Keratinocyte (primary cell): ENCODE measurements at regions not wholly inside any gene's neighbourhood (a gene's known extent, or its start where the extent isn't known, plus 50 kb on each side); places are given as distances from the start of the nearest gene placed in this dataset.

Source experiments
- EZH2 ChIP-seq: IDR thresholded peaks from one replicate; pipeline ENCODE4 v1.6.1; 2012; ENCODE audit warnings: inconsistent platforms, mild to moderate bottlenecking, low read length, moderate library complexity
- TF ChIP-seq, protein P1 (sequence below), 3 experiments: IDR thresholded peaks in 1 of 3; conservative IDR thresholded peaks in 1 of 3; optimal IDR thresholded peaks in 1 of 3; 2 replicates in 2 of 3; 3 replicates in 1 of 3; pipeline versions ENCODE3 to v1.5.1; 2011; ENCODE audit warnings: low read length in 3 of 3, mild to moderate bottlenecking in 3 of 3, moderate library complexity in 2 of 3, control low read depth in 1 of 3, inconsistent platforms in 1 of 3; ENCODE audit not compliant: insufficient read depth in 2 of 3; ENCODE audit errors: extremely low read depth in 1 of 3

DNA sequence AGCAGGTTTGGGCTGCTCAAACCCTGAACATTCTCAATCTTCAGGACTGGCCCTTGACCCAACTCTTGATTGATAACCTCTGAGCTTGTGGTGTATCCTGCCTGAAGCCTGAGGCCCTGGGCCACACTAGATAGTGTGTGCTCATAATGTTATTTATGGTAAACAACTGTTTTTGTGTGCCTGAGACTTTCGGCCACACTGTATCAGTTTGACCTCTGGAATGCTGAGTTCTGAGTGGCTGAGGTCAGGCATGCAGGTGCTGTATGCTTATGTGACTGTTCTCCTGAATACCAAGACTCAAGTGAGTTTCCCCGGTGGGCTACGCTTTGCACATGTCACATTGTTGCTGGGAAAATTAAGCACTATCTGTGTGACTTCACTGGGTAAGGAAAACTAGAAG is 82.2 kb upstream of the RMP24 start:
- TF ChIP-seq EZH2 = no peak
- TF ChIP-seq, protein P1, sequence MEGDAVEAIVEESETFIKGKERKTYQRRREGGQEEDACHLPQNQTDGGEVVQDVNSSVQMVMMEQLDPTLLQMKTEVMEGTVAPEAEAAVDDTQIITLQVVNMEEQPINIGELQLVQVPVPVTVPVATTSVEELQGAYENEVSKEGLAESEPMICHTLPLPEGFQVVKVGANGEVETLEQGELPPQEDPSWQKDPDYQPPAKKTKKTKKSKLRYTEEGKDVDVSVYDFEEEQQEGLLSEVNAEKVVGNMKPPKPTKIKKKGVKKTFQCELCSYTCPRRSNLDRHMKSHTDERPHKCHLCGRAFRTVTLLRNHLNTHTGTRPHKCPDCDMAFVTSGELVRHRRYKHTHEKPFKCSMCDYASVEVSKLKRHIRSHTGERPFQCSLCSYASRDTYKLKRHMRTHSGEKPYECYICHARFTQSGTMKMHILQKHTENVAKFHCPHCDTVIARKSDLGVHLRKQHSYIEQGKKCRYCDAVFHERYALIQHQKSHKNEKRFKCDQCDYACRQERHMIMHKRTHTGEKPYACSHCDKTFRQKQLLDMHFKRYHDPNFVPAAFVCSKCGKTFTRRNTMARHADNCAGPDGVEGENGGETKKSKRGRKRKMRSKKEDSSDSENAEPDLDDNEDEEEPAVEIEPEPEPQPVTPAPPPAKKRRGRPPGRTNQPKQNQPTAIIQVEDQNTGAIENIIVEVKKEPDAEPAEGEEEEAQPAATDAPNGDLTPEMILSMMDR (optimal IDR thresholded peaks at IDR 0.05 in 1 of 3, IDR thresholded peaks at IDR 0.05 in 1 of 3, conservative IDR thresholded peaks at IDR 0.05 in 1 of 3; ENCODE audit: extremely low read depth in 1 of 3, insufficient read depth in 2 of 3, low read length in 3 of 3) = no peak
